ENCODE measurements at regions not wholly inside any gene's neighbourhood (a gene's known extent, or its start where the extent isn't known, plus 50 kb on each side); places are given as distances from the start of the nearest gene placed in this dataset.

GRCh38 chr1:47574451-47575165, 136.8 kb downstream of the FOXD2 start:
- no peak for DNase-seq (ENCODE audit: low read depth)

GRCh38 chr1:47575855-47576757, 138.3 kb downstream of the FOXD2 start:
- DNase-seq (ENCODE audit: low read depth) = no peak

DNA sequence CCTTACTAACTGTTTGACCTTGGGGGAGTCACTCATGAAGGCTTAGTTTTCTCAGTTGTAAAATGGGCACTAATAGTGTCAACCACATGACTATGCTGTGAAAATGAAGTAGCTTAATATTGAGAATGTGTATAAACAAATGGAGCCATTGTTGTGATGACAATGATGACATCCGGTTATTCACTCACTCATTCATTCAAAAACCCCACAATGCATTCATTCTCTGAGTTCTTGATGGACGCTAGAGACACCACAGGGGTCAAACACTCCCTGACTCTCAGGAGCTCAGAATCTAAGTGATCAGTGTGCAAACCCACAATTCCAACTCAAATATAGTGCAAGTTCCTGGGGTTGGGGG, 138.9 kb downstream of the FOXD2 start:
- DNase-seq (ENCODE audit: low read depth) = no peak

DNA sequence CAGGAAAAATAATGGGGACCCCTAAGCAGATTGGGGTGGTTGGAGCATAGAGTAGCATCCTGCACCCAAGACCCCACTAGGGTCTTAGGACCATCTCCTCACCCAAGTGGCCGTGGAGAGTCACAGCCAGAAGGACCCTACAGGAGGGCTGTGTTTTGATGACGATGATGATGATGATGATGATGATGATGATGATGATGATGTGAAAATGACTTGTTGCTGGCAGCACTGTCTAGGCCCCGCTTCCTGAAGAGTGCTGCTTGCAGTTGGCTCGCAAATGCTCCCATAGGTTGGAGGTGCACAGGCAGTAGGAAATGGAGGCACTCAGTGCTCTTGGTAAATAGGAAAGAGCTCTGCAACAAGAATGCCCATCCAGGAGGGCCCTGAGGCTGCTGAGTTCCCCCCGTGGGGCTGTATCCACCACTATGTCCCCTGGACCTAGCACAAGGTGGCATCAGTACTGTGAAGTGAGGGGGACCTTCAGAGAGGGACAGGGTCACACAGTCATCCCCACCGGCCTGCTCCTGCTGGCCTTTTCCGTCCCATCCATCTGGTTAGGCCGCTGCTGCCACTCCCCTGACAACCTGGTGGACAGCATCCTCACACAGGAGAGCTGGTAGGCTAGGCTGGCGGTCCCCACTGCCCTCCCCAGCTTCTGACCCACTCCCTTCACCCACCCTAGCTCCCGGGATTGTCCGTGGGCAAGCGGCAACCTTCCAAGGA, 139.6 kb downstream of the FOXD2 start:
- no peak for DNase-seq (ENCODE audit: low read depth)

GRCh38 chr1:47578026-47578720, 140.3 kb downstream of the FOXD2 start:
- DNase-seq (ENCODE audit: low read depth) = no peak

DNA sequence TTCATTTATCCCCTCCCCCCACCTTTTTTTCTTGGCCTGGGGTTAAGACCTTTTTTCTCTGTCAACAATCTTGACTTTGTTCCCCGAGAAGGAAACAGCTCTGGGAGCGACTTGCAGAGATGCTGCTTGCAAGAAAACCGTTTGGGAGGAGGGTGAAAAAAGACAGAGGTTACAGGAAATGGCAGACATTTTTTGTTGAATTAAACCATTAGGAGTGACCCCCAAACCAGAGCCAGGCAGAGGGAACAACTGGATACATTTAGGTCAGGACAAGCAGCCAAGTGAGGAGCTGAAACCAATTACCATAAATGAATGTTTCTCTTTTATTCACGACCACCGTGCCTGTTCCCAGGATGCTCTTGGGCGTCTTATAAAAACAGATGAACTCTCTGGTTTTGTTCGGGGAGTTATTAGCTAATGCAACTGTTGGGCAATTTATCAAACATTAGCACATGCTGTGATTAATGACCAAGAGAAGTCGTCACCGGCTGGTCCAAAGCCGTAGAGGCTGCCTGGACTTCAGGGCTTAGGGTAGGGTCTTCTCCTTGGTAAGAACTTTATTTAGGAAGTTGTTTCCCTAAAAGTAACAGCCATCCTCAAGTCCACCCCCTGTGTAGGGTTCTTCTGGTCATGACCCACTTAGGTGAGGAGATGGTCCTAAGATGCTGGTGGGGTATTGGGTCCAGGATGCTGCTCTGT, 141.0 kb downstream of the FOXD2 start:
- no peak for DNase-seq (ENCODE audit: low read depth)

- DNase-seq (ENCODE audit: low read depth) = no peak
Observed at GRCh38 chr1:47579809-47580208, 142.0 kb downstream of the FOXD2 start.

DNA sequence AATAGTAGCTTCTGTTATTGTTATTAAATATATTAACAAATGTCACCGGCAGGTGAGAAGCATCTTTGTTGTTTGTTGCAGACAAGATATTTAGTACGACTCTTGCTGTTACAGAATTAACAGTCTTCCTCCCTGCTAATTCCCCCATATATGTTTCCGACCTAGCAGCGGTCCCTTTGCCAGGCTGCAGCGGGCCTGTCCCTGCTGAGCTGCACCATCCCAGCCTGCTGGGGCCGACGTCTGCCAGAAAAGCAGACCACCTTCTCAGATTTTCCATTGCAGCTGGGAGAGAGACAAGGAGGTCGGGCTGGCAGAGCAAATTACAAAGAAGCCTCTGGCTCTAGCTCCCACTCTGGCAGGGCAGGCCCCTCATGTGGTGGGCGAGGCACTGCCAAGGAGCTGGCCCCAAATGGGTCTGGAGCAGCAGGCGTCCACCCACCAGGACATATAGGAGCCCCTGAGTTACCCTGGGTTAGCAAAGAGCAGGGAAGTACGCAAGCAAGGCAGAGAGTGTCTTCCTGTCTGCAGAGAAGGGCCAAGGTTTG, 142.7 kb downstream of the FOXD2 start:
- DNase-seq (ENCODE audit: low read depth) = no peak

DNA sequence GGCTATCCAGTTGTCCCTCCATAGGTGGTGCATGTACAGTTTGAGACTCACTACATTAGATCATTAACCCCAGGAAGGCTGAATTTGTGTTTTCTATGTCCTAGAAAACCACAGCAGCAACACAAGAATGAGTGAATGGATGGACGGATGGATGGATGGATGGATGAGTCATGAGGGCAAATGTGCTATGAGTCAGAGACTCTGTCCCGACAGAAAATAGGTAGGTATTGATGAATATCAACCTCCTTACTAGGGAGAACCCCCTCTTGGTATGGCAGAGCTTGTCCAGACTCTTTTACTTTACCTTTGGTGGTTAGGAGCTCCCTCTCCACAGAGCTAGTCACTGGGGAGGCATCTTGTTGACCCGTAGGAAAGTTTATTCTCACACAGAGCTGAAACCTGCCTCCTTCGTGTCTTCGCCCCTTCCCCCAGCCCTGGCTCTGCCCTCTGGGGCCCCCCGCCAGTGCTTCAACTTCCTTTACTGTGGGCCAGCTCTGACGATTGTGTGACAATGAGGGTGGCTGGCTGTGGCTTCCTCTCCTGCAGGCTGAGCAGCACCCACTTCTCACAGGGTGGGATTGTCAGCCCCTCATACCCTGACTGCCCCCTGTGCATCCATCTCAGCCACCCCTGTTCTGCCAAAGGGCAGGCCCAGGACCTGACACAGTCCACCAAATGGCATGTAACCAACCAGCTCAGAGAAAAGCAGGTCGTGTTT, 145.2 kb downstream of the FOXD2 start:
- no peak for DNase-seq (ENCODE audit: low read depth)

- DNase-seq (ENCODE audit: low read depth) = no peak
Observed at GRCh38 chr1:47584249-47584648, 146.4 kb downstream of the FOXD2 start.

- no peak for DNase-seq (ENCODE audit: low read depth)
Observed at GRCh38 chr1:47585141-47585902, 147.5 kb downstream of the FOXD2 start.

- DNase-seq (ENCODE audit: low read depth) = no peak
Observed at GRCh38 chr1:47587891-47588582, 150.2 kb downstream of the FOXD2 start.

DNA sequence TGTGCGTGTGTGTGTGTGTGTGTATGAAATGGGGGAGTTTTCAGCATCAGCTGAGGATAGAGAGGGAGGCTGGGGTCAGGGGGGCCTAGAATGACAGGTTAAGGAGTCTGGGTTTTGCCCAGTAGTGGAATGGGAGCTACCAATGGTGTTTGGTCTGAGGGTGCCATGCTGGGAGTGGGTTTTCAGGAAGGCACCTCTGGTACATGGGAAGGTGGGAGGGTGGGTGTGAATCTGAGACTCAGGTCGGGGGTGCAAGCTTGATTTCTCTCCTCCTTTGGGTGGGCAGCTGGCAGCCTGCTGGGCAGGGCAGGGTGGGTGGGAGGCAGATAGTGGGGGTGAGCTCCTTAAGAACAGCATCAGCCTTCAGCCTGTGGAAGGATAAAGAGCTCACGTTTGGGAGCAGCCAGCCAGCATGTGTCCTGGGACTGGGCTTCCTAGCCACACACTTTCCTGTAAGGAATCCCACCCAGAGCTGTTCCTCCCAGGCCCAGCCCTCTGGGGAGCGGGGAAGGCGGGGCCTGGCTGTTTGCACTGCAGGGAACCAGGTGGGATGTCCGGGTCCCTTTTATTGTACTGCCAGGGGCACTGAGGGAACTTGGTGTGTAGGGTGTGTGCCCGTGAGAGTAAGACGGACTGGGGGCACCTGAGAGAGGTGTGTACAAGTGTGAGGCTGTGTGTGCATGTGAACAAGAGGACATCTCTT, 152.8 kb downstream of the FOXD2 start:
- DNase-seq (ENCODE audit: low read depth) = no peak

- no peak for DNase-seq (ENCODE audit: low read depth)
Observed at GRCh38 chr1:47591801-47592200, 154.0 kb downstream of the FOXD2 start.

DNA sequence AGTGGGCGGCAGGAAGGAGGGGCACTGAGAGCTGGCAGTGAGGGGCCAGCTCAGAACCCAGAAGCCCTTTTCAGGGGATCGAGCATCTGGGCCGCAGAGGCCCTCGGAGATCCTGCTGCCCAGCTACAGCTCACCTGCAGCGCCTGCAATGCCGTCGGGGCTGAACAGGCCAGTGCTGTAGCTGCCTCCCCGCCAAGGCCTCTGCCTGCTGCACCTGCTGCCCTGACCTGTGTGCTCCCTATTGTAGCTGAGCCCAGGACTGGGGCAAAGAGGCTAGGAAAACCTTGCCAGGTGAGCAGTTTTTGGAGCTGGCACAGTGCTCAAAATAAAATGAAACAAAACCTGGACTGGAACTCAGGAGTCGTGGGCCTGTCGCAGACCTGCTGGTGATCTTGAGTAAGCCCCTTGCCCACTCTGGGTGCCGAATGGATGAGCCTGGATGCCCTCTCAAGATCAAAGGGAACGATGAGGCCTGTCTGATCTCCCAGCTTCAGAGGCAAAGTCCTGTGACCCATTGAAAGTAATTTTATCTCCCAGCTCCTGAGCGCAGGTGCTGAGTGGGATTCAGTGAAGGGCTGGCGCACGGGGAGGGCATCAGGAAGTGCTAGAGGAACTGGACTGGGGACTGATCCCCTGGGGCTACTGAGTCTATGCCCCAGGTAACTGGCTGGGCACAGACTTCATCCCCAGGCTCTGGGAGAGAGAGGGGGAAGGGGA, 154.6 kb downstream of the FOXD2 start:
- DNase-seq (ENCODE audit: low read depth) = no peak

DNA sequence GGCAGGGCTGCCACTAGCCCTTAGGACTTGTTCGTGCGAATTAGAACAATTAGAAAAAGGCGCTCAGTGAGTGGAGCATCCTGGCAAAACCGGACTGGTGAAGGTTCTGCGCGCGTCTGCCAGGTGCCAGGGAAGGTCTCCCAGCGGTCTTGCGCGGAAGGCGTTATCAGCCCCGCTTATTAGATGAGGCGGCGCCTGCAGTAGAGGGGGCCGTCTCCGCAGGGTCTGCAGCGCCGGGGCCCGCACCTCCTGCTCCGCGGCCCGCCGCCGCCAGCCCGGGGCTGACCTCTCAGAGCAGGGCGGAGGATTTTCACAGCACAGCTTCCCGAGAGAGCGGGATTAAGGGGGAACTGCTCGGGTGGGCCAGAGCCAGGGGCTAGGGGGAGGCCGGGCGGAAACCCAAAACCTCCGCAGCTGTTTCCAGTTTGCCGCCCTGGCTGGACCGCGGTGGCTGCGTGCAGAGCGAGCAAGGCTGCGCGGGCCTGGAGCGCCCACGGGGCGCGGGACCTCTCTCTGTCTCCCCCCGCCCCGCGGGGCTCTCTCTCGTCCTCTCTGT, 155.2 kb downstream of the FOXD2 start:
- no peak for DNase-seq (ENCODE audit: low read depth)

- no peak for DNase-seq (ENCODE audit: low read depth)
Observed at GRCh38 chr1:47593598-47594285, 155.9 kb downstream of the FOXD2 start.
